ENCODE measurements at regions not wholly inside any gene's neighbourhood (a gene's known extent, or its start where the extent isn't known, plus 50 kb on each side); places are given as distances from the start of the nearest gene placed in this dataset.
"Not testable (repeated sequence)": the region's sequence is repeated elsewhere in the genome, so short reads cannot be mapped to it uniquely, and the experiment has no call there.

GRCh38 chr22:22773979-22774604 lies 113.5 kb upstream of the IGLL5 start:
- Histone ChIP-seq H3K9me3 (ENCODE audit: control insufficient read depth, low read length) (no peaks in the 10 kb centered on the region), H3K9ac (no peak overlapping the region), H3K36me3 (ENCODE audit: control insufficient read depth, insufficient read depth, low read length) (no peaks in the 10 kb centered on the region), H3K4me1 (no peaks in the 10 kb centered on the region), H2AFZ (no peak overlapping the region), H3K4me3 (ENCODE audit: low read depth, low read length) (no peak overlapping the region), H3K4me2 (ENCODE audit: low read length) (no peak overlapping the region), H3K27me3 (ENCODE audit: control insufficient read depth, insufficient read depth, low read length) (no peaks in the 10 kb centered on the region), H3K79me2 (no peaks in the 10 kb centered on the region), H3K27ac (no peak overlapping the region)
- no peak for TF ChIP-seq CTCF (IDR thresholded peaks at IDR 0.05)

- not testable (repeated sequence) for H3K4me1 ChIP-seq; H3K79me2 ChIP-seq; H3K9ac ChIP-seq; H3K4me3 ChIP-seq (ENCODE audit: low read depth, low read length); H2AFZ ChIP-seq; H3K36me3 ChIP-seq (ENCODE audit: control insufficient read depth, insufficient read depth, low read length); H3K27ac ChIP-seq; H3K27me3 ChIP-seq (ENCODE audit: control insufficient read depth, insufficient read depth, low read length); H3K9me3 ChIP-seq (ENCODE audit: control insufficient read depth, low read length); H3K4me2 ChIP-seq (ENCODE audit: low read length)
These were observed 112.9 kb upstream of the IGLL5 start for GRCh38 chr22:22774762-22775161.

GRCh38 chr22:22776121-22776520 lies 111.5 kb upstream of the IGLL5 start:
- H2AFZ ChIP-seq = no peak overlapping the region
- H3K4me2 ChIP-seq (ENCODE audit: low read length) = no peak overlapping the region
- TF ChIP-seq CTCF (IDR thresholded peaks at IDR 0.05) = no peak
- H3K9ac ChIP-seq = no peak overlapping the region
- H3K27ac ChIP-seq = no peak overlapping the region
- no peaks in the 10 kb centered on the region for H3K27me3 ChIP-seq (ENCODE audit: control insufficient read depth, insufficient read depth, low read length)
- H3K4me1 ChIP-seq = no peaks in the 10 kb centered on the region
- H3K36me3 ChIP-seq (ENCODE audit: control insufficient read depth, insufficient read depth, low read length) = no peaks in the 10 kb centered on the region
- no peaks in the 10 kb centered on the region for H3K79me2 ChIP-seq
- no peaks in the 10 kb centered on the region for H3K9me3 ChIP-seq (ENCODE audit: control insufficient read depth, low read length)
- no peak overlapping the region for H3K4me3 ChIP-seq (ENCODE audit: low read depth, low read length)

GRCh38 chr22:22779213-22779612 lies 108.4 kb upstream of the IGLL5 start:
- Histone ChIP-seq H3K27me3 (ENCODE audit: control insufficient read depth, insufficient read depth, low read length) (no peaks in the 10 kb centered on the region), H3K9ac (no peak overlapping the region), H3K4me1 (no peaks in the 10 kb centered on the region), H3K9me3 (ENCODE audit: control insufficient read depth, low read length) (no peaks in the 10 kb centered on the region), H2AFZ (no peak overlapping the region), H3K36me3 (ENCODE audit: control insufficient read depth, insufficient read depth, low read length) (no peaks in the 10 kb centered on the region), H3K27ac (no peak overlapping the region), H3K79me2 (no peaks in the 10 kb centered on the region), H3K4me3 (ENCODE audit: low read depth, low read length) (no peak overlapping the region), H3K4me2 (ENCODE audit: low read length) (no peak overlapping the region)
- no peak for TF ChIP-seq CTCF (IDR thresholded peaks at IDR 0.05)

GRCh38 chr22:22783575-22783974 lies 104.0 kb upstream of the IGLL5 start:
- no peak overlapping the region for H3K4me2 ChIP-seq (ENCODE audit: low read length)
- no peaks in the 10 kb centered on the region for H3K79me2 ChIP-seq
- H3K27me3 ChIP-seq (ENCODE audit: control insufficient read depth, insufficient read depth, low read length) = no peaks in the 10 kb centered on the region
- H3K4me1 ChIP-seq = no peaks in the 10 kb centered on the region
- H3K4me3 ChIP-seq (ENCODE audit: low read depth, low read length) = no peak overlapping the region
- no peak for TF ChIP-seq CTCF (IDR thresholded peaks at IDR 0.05)
- H3K9ac ChIP-seq = no peak overlapping the region
- no peaks in the 10 kb centered on the region for H3K9me3 ChIP-seq (ENCODE audit: control insufficient read depth, low read length)
- H3K36me3 ChIP-seq (ENCODE audit: control insufficient read depth, insufficient read depth, low read length) = no peaks in the 10 kb centered on the region
- H2AFZ ChIP-seq = no peak overlapping the region
- H3K27ac ChIP-seq = no peak overlapping the region

All from parathyroid adenoma (tissue), 2 donors.